Neural progenitor cell (in vitro differentiated cells): ENCODE measurements at regions not wholly inside any gene's neighbourhood (a gene's known extent, or its start where the extent isn't known, plus 50 kb on each side); places are given as distances from the start of the nearest gene placed in this dataset.

Experiments used
- CTCF ChIP-seq: fragments of 200-600 bp; sonication (generic); IDR thresholded peaks from 2 replicates; pipeline ENCODE4 v1.5.1; 2017; ENCODE audit warnings: antibody characterized with exemption, mild to moderate bottlenecking
- EZH2 ChIP-seq: fragments of 200-600 bp; sonication (generic); IDR thresholded peaks from 2 replicates; pipeline ENCODE4 v1.6.1; 2017; ENCODE audit warnings: antibody characterized with exemption, mild to moderate bottlenecking, moderate library complexity

GRCh38 chr10:105356626-105357025, 715.5 kb downstream of the SORCS3 start:
- TF ChIP-seq CTCF (no peak), EZH2 (no peak)
